ENCODE measurements at regions not wholly inside any gene's neighbourhood (a gene's known extent, or its start where the extent isn't known, plus 50 kb on each side); places are given as distances from the start of the nearest gene placed in this dataset.
"Not testable (repeated sequence)": the region's sequence is repeated elsewhere in the genome, so short reads cannot be mapped to it uniquely, and the experiment has no call there.

DNA sequence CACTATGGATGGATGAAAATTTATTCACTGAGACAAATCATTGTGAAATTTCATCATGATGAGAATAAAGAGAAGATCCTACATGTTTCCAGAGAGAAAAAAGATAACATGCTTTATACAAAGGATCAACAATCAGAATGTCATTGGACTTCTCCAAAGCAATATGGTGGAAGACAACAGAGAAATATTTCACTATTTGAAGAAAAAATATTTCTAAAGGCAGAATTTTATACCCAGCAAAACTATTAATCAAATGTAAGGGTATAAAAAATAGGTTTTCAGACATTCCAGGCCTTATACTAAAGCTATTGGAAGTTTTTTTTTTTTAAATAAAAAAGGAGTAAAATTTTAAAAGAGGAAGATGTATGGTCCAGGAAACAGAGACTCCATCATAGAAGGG is 100.6 kb upstream of the OLIG2 start:
- H3K4me1 ChIP-seq (ENCODE audit: control insufficient read depth in 1 of 2, insufficient read depth in 2 of 2, low read length in 2 of 2) = no peaks in the 10 kb centered on the region
- no peak overlapping the region for H3K4me3 ChIP-seq (ENCODE audit: low read depth, low read length)
- H3K9me3 ChIP-seq (ENCODE audit: insufficient read depth, low read depth, low read length) = peaks cover 1% of the 10 kb centered on the region
- H3K9ac ChIP-seq (ENCODE audit: low read length) = no peak overlapping the region
- no peak overlapping the region for H3K18ac ChIP-seq (ENCODE audit: low read length)
- no peak overlapping the region for H2BK5ac ChIP-seq (ENCODE audit: low read depth, low read length, poor library complexity)
- no peak overlapping the region for H4K91ac ChIP-seq (ENCODE audit: low read depth, low read length)
- H4K8ac ChIP-seq (ENCODE audit: low read depth, low read length) = no peak overlapping the region
- no peak for DNase-seq
- no peak overlapping the region for H3K27ac ChIP-seq (ENCODE audit: low read depth, low read length)
- H2BK120ac ChIP-seq (ENCODE audit: insufficient read depth, low read length, poor library complexity) = no peak overlapping the region
- H3K4me2 ChIP-seq (ENCODE audit: low read length) = no peak overlapping the region
- no peaks in the 10 kb centered on the region for H3K79me2 ChIP-seq (ENCODE audit: control insufficient read depth, insufficient read depth, low read length, poor library complexity)
- no peak overlapping the region for H4K12ac ChIP-seq (ENCODE audit: low read depth, low read length)
- H3K27me3 ChIP-seq (ENCODE audit: insufficient read depth, low read length) = no peaks in the 10 kb centered on the region
- no peak overlapping the region for H2AK5ac ChIP-seq (ENCODE audit: low read length)
- H3K79me1 ChIP-seq (ENCODE audit: low read length) = no peaks in the 10 kb centered on the region
- H2AFZ ChIP-seq (ENCODE audit: insufficient read depth, low read length, poor library complexity) = no peak overlapping the region
- no peak overlapping the region for H3K14ac ChIP-seq (ENCODE audit: low read length)
- no peak overlapping the region for H3K23ac ChIP-seq (ENCODE audit: low read length)
- no peak overlapping the region for H2BK12ac ChIP-seq (ENCODE audit: low read length)
- no peaks in the 10 kb centered on the region for H3K36me3 ChIP-seq (ENCODE audit: control insufficient read depth in 1 of 2, insufficient read depth in 2 of 2, low read length in 2 of 2)
- H3K4ac ChIP-seq (ENCODE audit: low read depth, low read length) = no peak overlapping the region

DNA sequence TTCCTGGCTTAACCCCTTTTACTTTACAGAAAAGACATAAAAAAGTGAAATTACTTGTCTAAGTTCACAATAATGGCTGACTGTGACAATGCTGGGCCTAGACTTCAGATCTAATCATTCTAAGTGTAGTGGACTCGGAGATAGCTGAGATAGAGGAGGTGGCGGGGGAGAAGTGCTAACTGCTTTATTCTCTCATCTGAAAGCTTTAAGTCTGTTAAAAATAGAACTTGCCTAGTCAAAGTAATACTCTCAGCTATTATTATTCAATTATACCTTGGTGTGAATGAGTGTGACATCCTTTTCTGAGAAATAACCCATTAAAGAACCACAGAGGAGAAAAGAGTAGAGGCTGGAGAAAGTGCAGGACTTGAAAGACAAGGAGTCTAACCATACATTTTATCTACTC is 96.1 kb upstream of the OLIG2 start:
- H2BK12ac ChIP-seq (ENCODE audit: low read length) = no peak overlapping the region
- H3K23ac ChIP-seq (ENCODE audit: low read length) = no peak overlapping the region
- no peak for DNase-seq
- no peak overlapping the region for H4K12ac ChIP-seq (ENCODE audit: low read depth, low read length)
- H3K4me3 ChIP-seq (ENCODE audit: low read depth, low read length) = no peak overlapping the region
- no peak overlapping the region for H3K14ac ChIP-seq (ENCODE audit: low read length)
- H4K8ac ChIP-seq (ENCODE audit: low read depth, low read length) = no peak overlapping the region
- no peak overlapping the region for H2BK5ac ChIP-seq (ENCODE audit: low read depth, low read length, poor library complexity)
- no peaks in the 10 kb centered on the region for H3K27me3 ChIP-seq (ENCODE audit: insufficient read depth, low read length)
- H3K4me2 ChIP-seq (ENCODE audit: low read length) = no peak overlapping the region
- H3K9ac ChIP-seq (ENCODE audit: low read length) = no peak overlapping the region
- H2AFZ ChIP-seq (ENCODE audit: insufficient read depth, low read length, poor library complexity) = no peak overlapping the region
- H3K79me2 ChIP-seq (ENCODE audit: control insufficient read depth, insufficient read depth, low read length, poor library complexity) = no peaks in the 10 kb centered on the region
- H3K27ac ChIP-seq (ENCODE audit: low read depth, low read length) = no peak overlapping the region
- H3K4ac ChIP-seq (ENCODE audit: low read depth, low read length) = no peak overlapping the region
- no peak overlapping the region for H2AK5ac ChIP-seq (ENCODE audit: low read length)
- H4K91ac ChIP-seq (ENCODE audit: low read depth, low read length) = no peak overlapping the region
- peaks cover 1% of the 10 kb centered on the region for H3K9me3 ChIP-seq (ENCODE audit: insufficient read depth, low read depth, low read length)
- H3K79me1 ChIP-seq (ENCODE audit: low read length) = no peaks in the 10 kb centered on the region
- WGBS (ENCODE audit: extremely low coverage, insufficient coverage, insufficient read length) = no CpG with 5 or more reads among the region's 2 CpGs
- no peaks in the 10 kb centered on the region for H3K36me3 ChIP-seq (ENCODE audit: control insufficient read depth in 1 of 2, insufficient read depth in 2 of 2, low read length in 2 of 2)
- H3K18ac ChIP-seq (ENCODE audit: low read length) = no peak overlapping the region
- H2BK120ac ChIP-seq (ENCODE audit: insufficient read depth, low read length, poor library complexity) = no peak overlapping the region
- H3K4me1 ChIP-seq (ENCODE audit: control insufficient read depth in 1 of 2, insufficient read depth in 2 of 2, low read length in 2 of 2) = peaks cover 0 to 5% of the 10 kb centered on the region in 2 experiments

DNA sequence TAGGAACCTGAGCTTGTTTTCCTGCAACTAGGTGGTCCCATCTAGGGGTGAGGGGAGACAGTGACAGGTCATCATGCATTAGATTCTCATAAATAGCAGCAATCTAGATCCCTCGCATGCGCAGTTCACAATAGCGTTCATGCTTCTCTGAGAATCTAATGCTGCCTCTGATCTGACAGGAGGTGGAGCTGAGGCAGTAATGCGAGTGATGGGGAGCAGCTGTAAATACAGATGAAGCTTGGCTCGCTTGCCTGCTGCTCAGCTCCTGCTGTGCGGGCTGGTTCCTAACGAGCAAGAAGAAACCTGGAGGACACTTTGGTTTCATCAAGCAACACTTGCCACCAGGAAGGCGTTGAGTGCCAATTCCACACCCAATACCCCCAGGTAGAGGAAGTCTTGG is 95.1 kb upstream of the OLIG2 start:
- H2BK120ac ChIP-seq (ENCODE audit: insufficient read depth, low read length, poor library complexity) = no peak overlapping the region
- no peak overlapping the region for H3K14ac ChIP-seq (ENCODE audit: low read length)
- no peak for DNase-seq
- no peak overlapping the region for H2AK5ac ChIP-seq (ENCODE audit: low read length)
- H3K23ac ChIP-seq (ENCODE audit: low read length) = no peak overlapping the region
- H3K36me3 ChIP-seq (ENCODE audit: control insufficient read depth in 1 of 2, insufficient read depth in 2 of 2, low read length in 2 of 2) = no peaks in the 10 kb centered on the region
- no peaks in the 10 kb centered on the region for H3K27me3 ChIP-seq (ENCODE audit: insufficient read depth, low read length)
- H2AFZ ChIP-seq (ENCODE audit: insufficient read depth, low read length, poor library complexity) = no peak overlapping the region
- H2BK5ac ChIP-seq (ENCODE audit: low read depth, low read length, poor library complexity) = no peak overlapping the region
- WGBS (ENCODE audit: extremely low coverage, insufficient coverage, insufficient read length) = no CpG with 5 or more reads among the region's 8 CpGs
- H4K8ac ChIP-seq (ENCODE audit: low read depth, low read length) = no peak overlapping the region
- H3K18ac ChIP-seq (ENCODE audit: low read length) = no peak overlapping the region
- H3K9me3 ChIP-seq (ENCODE audit: insufficient read depth, low read depth, low read length) = peaks cover 1% of the 10 kb centered on the region
- no peaks in the 10 kb centered on the region for H3K79me2 ChIP-seq (ENCODE audit: control insufficient read depth, insufficient read depth, low read length, poor library complexity)
- H4K12ac ChIP-seq (ENCODE audit: low read depth, low read length) = no peak overlapping the region
- no peak overlapping the region for H3K27ac ChIP-seq (ENCODE audit: low read depth, low read length)
- no peak overlapping the region for H4K91ac ChIP-seq (ENCODE audit: low read depth, low read length)
- H3K4me1 ChIP-seq (ENCODE audit: control insufficient read depth in 1 of 2, insufficient read depth in 2 of 2, low read length in 2 of 2) = peaks cover 0 to 5% of the 10 kb centered on the region in 2 experiments
- H3K9ac ChIP-seq (ENCODE audit: low read length) = no peak overlapping the region
- H3K79me1 ChIP-seq (ENCODE audit: low read length) = no peaks in the 10 kb centered on the region
- no peak overlapping the region for H3K4me2 ChIP-seq (ENCODE audit: low read length)
- no peak overlapping the region for H3K4ac ChIP-seq (ENCODE audit: low read depth, low read length)
- H2BK12ac ChIP-seq (ENCODE audit: low read length) = no peak overlapping the region
- no peak overlapping the region for H3K4me3 ChIP-seq (ENCODE audit: low read depth, low read length)

DNA sequence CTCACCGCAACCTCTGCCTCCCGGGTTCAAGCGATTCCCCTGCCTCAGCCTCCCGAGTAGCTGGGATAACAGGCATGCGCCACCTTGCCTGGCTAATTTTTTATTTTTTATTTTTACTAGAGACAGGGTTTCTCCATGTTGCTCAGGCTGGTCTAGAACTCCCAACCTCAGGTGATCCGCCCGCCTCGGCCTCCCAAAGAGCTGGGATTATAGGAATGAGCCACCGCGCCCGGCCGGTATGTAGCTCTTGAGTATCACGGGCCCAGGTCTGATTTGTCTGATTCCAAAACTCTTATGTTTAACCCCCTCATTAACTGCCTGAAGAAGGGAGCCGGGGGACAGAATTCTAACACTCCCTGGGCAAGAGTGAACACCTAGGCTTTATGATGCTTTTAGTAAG is 91.7 kb upstream of the OLIG2 start:
- not testable (repeated sequence) for H3K23ac ChIP-seq (ENCODE audit: low read length); H4K91ac ChIP-seq (ENCODE audit: low read depth, low read length); H3K79me1 ChIP-seq (ENCODE audit: low read length); H3K36me3 ChIP-seq (ENCODE audit: control insufficient read depth in 1 of 2, insufficient read depth in 2 of 2, low read length in 2 of 2); H3K4me3 ChIP-seq (ENCODE audit: low read depth, low read length); H3K4me2 ChIP-seq (ENCODE audit: low read length); H2AFZ ChIP-seq (ENCODE audit: insufficient read depth, low read length, poor library complexity); DNase-seq; H3K9ac ChIP-seq (ENCODE audit: low read length); H3K14ac ChIP-seq (ENCODE audit: low read length); H2BK12ac ChIP-seq (ENCODE audit: low read length); H3K27me3 ChIP-seq (ENCODE audit: insufficient read depth, low read length); H2AK5ac ChIP-seq (ENCODE audit: low read length); H3K4ac ChIP-seq (ENCODE audit: low read depth, low read length); H4K8ac ChIP-seq (ENCODE audit: low read depth, low read length); H2BK5ac ChIP-seq (ENCODE audit: low read depth, low read length, poor library complexity); H3K27ac ChIP-seq (ENCODE audit: low read depth, low read length); H3K18ac ChIP-seq (ENCODE audit: low read length); H3K9me3 ChIP-seq (ENCODE audit: insufficient read depth, low read depth, low read length); H3K4me1 ChIP-seq (ENCODE audit: control insufficient read depth in 1 of 2, insufficient read depth in 2 of 2, low read length in 2 of 2); H3K79me2 ChIP-seq (ENCODE audit: control insufficient read depth, insufficient read depth, low read length, poor library complexity); H2BK120ac ChIP-seq (ENCODE audit: insufficient read depth, low read length, poor library complexity); H4K12ac ChIP-seq (ENCODE audit: low read depth, low read length)
- WGBS (ENCODE audit: extremely low coverage, insufficient coverage, insufficient read length) = no CpG with 5 or more reads among the region's 14 CpGs

Data from trophoblast cell (in vitro differentiated cells and primary cell).